Endothelial cell of umbilical vein (primary cell): ENCODE measurements at regions not wholly inside any gene's neighbourhood (a gene's known extent, or its start where the extent isn't known, plus 50 kb on each side); places are given as distances from the start of the nearest gene placed in this dataset.

Source experiments
- BruUV-seq: library from RNA; stranded (reverse); fragments of 400-500 nt; replicated peaks from 2 replicates; lab custom pipeline; 2021; lab: Mats Ljungman, UMichigan
- CTCF ChIA-PET: fragments of 300-600, 350-600 bp; sonication (Branson Sonifier 250); formaldehyde crosslinking; loops from one replicate; lab custom pipeline; 2021; ENCODE audit warnings: antibody characterized with exemption, inconsistent platforms; lab: Charles Lee
- POLR2A ChIA-PET: fragments of 300-600, 350-600 bp; sonication (Branson Sonifier 250); formaldehyde crosslinking; loops from one replicate; lab custom pipeline; 2021; ENCODE audit warnings: antibody characterized with exemption, inconsistent platforms; lab: Charles Lee
- DNase-seq: peaks from one replicate; pipeline ENCODE4 v3.0.0-alpha.2; 2011; ENCODE audit warnings: low read depth, low spot score
- FAIRE-seq: peaks from 2 replicates; lab custom pipeline; 2011; peaks lifted over from hg19 to GRCh38; lab: Jason Lieb, UNC
- H2AFZ ChIP-seq: 2 replicates; pipeline ENCODE4 v1.6.0; 2012; ENCODE audit warnings: low read depth, low read length, control low read depth, inconsistent platforms
- H3K27ac ChIP-seq: 2 replicates; pipeline ENCODE4 v1.5.1; 2011; ENCODE audit warnings: low read depth, mild to moderate bottlenecking, control low read depth, low read length, moderate library complexity; ENCODE audit not compliant: insufficient read depth
- H3K27me3 ChIP-seq, 2 experiments: 2 replicates each; pipeline versions ENCODE4 v1.6.0 to v1.6.1; 2011; ENCODE audit warnings: low read length in 2 of 2, mixed read lengths in 1 of 2; ENCODE audit not compliant: control insufficient read depth in 2 of 2, insufficient read depth in 2 of 2
- H3K36me3 ChIP-seq, 2 experiments: 2 replicates in 1 of 2; 3 replicates in 1 of 2; pipeline ENCODE4 v1.5.1; 2011; ENCODE audit warnings: low read length in 2 of 2, mild to moderate bottlenecking in 1 of 2, moderate library complexity in 1 of 2; ENCODE audit not compliant: control insufficient read depth in 2 of 2, insufficient read depth in 2 of 2; ENCODE audit errors: extremely low read depth in 1 of 2
- H3K4me1 ChIP-seq: 3 replicates; pipeline ENCODE4 v1.5.1; 2011; ENCODE audit warnings: mild to moderate bottlenecking, low read length; ENCODE audit not compliant: control insufficient read depth, insufficient read depth; ENCODE audit errors: extremely low read depth
- H3K4me2 ChIP-seq: 2 replicates; pipeline ENCODE4 v1.6.1; 2011; ENCODE audit warnings: low read length, control low read depth, mixed read lengths; ENCODE audit not compliant: insufficient read depth
- H3K4me3 ChIP-seq, 3 experiments: fragments of 200-600 bp in 1 of 3; sonication (generic), shearing (Covaris generic) in 1 of 3; replicated peaks in 1 of 3; 2 replicates each; pipeline ENCODE4 v1.5.1; 2011 to 2016; ENCODE audit warnings: control low read depth in 3 of 3, low read length in 3 of 3, mild to moderate bottlenecking in 2 of 3, inconsistent platforms in 1 of 3, low read depth in 1 of 3, moderate library complexity in 1 of 3; ENCODE audit not compliant: insufficient read depth in 1 of 3
- H3K79me2 ChIP-seq: 2 replicates; pipeline ENCODE4 v1.6.0; 2012; ENCODE audit warnings: low read length, inconsistent platforms; ENCODE audit not compliant: control insufficient read depth, insufficient read depth
- H3K9ac ChIP-seq: replicated peaks from 2 replicates; pipeline ENCODE3; 2011; ENCODE audit warnings: low read length, control low read depth; ENCODE audit not compliant: insufficient read depth; ENCODE audit errors: extremely low read depth
- H3K9me1 ChIP-seq: replicated peaks from 3 replicates; pipeline ENCODE4 v1.6.0; 2011; ENCODE audit warnings: mild to moderate bottlenecking, low read length; ENCODE audit not compliant: control insufficient read depth, insufficient read depth; ENCODE audit errors: extremely low read depth
- H3K9me3 ChIP-seq: replicated peaks from 2 replicates; pipeline ENCODE4 v1.5.1; 2012; ENCODE audit warnings: low read length, inconsistent platforms; ENCODE audit not compliant: control insufficient read depth, insufficient read depth
- H4K20me1 ChIP-seq: replicated peaks from 2 replicates; pipeline ENCODE3; 2011; ENCODE audit warnings: mild to moderate bottlenecking, low read length; ENCODE audit not compliant: control insufficient read depth, insufficient read depth; ENCODE audit errors: extremely low read depth
- CTCF ChIP-seq, 2 donors: IDR thresholded peaks; 1 replicate in 1 of 2; 2 replicates in 1 of 2; pipeline ENCODE4 v1.5.1; 2011; ENCODE audit warnings: low read length in 2 of 2, mild to moderate bottlenecking in 2 of 2, moderate library complexity in 2 of 2, control low read depth in 1 of 2, inconsistent platforms in 1 of 2, low read depth in 1 of 2; ENCODE audit not compliant: insufficient read depth in 1 of 2; ENCODE audit errors: extremely low read depth in 1 of 2
- EZH2 ChIP-seq: IDR thresholded peaks from 2 replicates; pipeline ENCODE4 v1.6.1; 2012; ENCODE audit warnings: borderline replicate concordance, low read depth, mild to moderate bottlenecking, moderate library complexity, low read length, inconsistent platforms; ENCODE audit not compliant: severe bottlenecking
- FOS ChIP-seq: IDR thresholded peaks from 2 replicates; pipeline ENCODE4 v1.6.1; 2011; ENCODE audit warnings: mild to moderate bottlenecking, low read length, moderate library complexity, borderline replicate concordance; ENCODE audit not compliant: insufficient read depth
- GATA2 ChIP-seq: IDR thresholded peaks from 2 replicates; pipeline ENCODE4 v1.7.0; 2011; ENCODE audit warnings: low read depth, mild to moderate bottlenecking, moderate library complexity, mixed read lengths, low read length; ENCODE audit not compliant: insufficient read length, insufficient read depth
- JUN ChIP-seq: IDR thresholded peaks from 2 replicates; pipeline ENCODE4 v1.6.1; 2011; ENCODE audit warnings: borderline replicate concordance, low read depth; ENCODE audit not compliant: insufficient read length, insufficient read depth
- MAX ChIP-seq: IDR thresholded peaks from 2 replicates; pipeline ENCODE4 v1.6.1; 2011; ENCODE audit not compliant: insufficient read depth, insufficient read length
- MYC ChIP-seq: IDR thresholded peaks from one replicate; pipeline ENCODE4 v1.6.1; 2011; ENCODE audit warnings: mild to moderate bottlenecking, low read depth, low read length
- POLR2A ChIP-seq: IDR thresholded peaks from 2 replicates; pipeline ENCODE4 v1.6.1; 2012; ENCODE audit warnings: low read depth, mild to moderate bottlenecking, control low read depth, low read length
- POLR2AphosphoS5 ChIP-seq: IDR thresholded peaks from 2 replicates; pipeline ENCODE4 v1.6.1; 2012; ENCODE audit warnings: low read depth, mild to moderate bottlenecking, control low read depth, low read length, moderate library complexity; ENCODE audit not compliant: insufficient read depth
- dilution Hi-C: fragments of 300-500 bp; cut with MboI; formaldehyde crosslinking; loops from one replicate; pipeline ENCODE4 v1.15.0; 2019; ENCODE audit warnings: low sequenced_read_pairs; ENCODE audit not compliant: extremely low pct_ligation_motif_present
- intact Hi-C: fragments of 100-400 bp; cut with micrococcal nuclease; formaldehyde crosslinking; loops from one replicate; pipeline ENCODE4 v1.10.0; 2022

- ChIA-PET CTCF (interaction anchor here (0.8 to 3.4 kb wide), 4 partner anchors 13 to 267 kb away, joined by 3 to 14 read pairs (median 7); no protein-coding TSS in a partner anchor), POLR2A (no interaction called here)
- Histone ChIP-seq H3K9me1 (no peaks in the 10 kb centered on the region), H3K4me1 (peaks cover 7% of the 10 kb centered on the region), H3K9me3 (no peaks in the 10 kb centered on the region), H3K4me3 (no peak overlapping the region), H3K4me2 (no peak overlapping the region), H4K20me1 (no peaks in the 10 kb centered on the region), H3K27me3 (peaks cover 0 to 4% of the 10 kb centered on the region in 2 experiments), H3K36me3 (no peaks in the 10 kb centered on the region), H2AFZ (no peak overlapping the region), H3K79me2 (no peaks in the 10 kb centered on the region), H3K9ac (no peak overlapping the region), H3K27ac (no peak overlapping the region)
- intact Hi-C loops: no loop called here
- dilution Hi-C loops: no loop called here
- BruUV-seq: no TSS peak
- FAIRE-seq (no peak), DNase-seq (no peak)
- no peak for TF ChIP-seq FOS
- no peak for TF ChIP-seq MYC
- TF ChIP-seq GATA2: no peak
- TF ChIP-seq JUN: no peak
- no peak for TF ChIP-seq CTCF (IDR thresholded peaks at IDR 0.05; ENCODE audit: extremely low read depth in 1 of 2, insufficient read depth in 1 of 2, low read depth in 1 of 2, low read length in 2 of 2)
- TF ChIP-seq POLR2A: no peak
- TF ChIP-seq EZH2: no peak
- no peak for TF ChIP-seq MAX
- no peak for TF ChIP-seq POLR2AphosphoS5
Measured at GRCh38 chr1:181148636-181149035, 60.1 kb downstream of the IER5 start.
